ENCODE measurements at regions not wholly inside any gene's neighbourhood (a gene's known extent, or its start where the extent isn't known, plus 50 kb on each side); places are given as distances from the start of the nearest gene placed in this dataset.
A peak's percentile ranks its signal among the peaks of the same experiment; 100 is the strongest.
"Not testable (repeated sequence)": the region's sequence is repeated elsewhere in the genome, so short reads cannot be mapped to it uniquely, and the experiment has no call there.

DNA sequence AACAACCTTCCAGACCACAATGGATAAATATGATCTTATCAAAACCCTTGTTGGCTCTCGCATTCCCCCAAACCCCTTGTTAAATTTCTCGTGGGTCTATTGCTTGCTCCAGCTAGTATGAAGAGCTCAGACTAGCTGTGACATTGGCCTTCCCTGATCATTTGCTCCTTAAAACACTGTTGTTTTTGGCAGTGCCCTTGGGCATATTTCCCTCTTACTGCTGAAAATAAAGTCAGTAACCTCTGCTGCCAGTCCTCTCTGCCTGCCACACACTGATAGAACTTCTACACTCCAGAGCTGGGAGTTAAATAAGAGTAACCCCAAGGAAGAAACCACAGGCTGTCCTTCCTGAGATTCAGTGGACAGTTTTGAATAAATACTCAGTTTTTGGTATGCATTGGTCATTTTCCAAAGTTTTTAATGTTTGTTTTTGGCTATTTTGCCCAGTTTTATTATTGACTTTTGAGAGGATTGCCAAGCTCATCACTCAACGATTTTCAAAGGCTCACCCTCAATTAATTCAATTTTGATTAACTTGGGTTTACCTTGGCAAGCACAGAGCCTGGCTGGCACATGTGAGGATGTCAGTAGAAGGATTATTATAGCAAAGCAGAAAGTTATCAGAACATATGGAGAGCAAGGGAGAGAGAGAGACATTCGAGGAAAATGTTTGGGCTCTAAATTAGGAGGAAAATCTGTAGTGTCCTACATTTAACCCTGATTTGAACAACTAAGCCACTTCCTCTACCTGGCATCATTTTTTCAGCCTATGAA lies 84.3 kb upstream of the SYN3 start:
- DNase-seq (ENCODE audit: low read depth), result no peak
- TF ChIP-seq, protein P1, sequence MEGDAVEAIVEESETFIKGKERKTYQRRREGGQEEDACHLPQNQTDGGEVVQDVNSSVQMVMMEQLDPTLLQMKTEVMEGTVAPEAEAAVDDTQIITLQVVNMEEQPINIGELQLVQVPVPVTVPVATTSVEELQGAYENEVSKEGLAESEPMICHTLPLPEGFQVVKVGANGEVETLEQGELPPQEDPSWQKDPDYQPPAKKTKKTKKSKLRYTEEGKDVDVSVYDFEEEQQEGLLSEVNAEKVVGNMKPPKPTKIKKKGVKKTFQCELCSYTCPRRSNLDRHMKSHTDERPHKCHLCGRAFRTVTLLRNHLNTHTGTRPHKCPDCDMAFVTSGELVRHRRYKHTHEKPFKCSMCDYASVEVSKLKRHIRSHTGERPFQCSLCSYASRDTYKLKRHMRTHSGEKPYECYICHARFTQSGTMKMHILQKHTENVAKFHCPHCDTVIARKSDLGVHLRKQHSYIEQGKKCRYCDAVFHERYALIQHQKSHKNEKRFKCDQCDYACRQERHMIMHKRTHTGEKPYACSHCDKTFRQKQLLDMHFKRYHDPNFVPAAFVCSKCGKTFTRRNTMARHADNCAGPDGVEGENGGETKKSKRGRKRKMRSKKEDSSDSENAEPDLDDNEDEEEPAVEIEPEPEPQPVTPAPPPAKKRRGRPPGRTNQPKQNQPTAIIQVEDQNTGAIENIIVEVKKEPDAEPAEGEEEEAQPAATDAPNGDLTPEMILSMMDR (conservative IDR thresholded peaks at IDR 0.05; ENCODE audit: low read length), result no peak
- H3K4me3 ChIP-seq (ENCODE audit: low read length), result no peak overlapping the region

- TF ChIP-seq, protein P1 (conservative IDR thresholded peaks at IDR 0.05; ENCODE audit: low read length), result no peak
- DNase-seq (ENCODE audit: low read depth), result no peak
- no peak overlapping the region for H3K4me3 ChIP-seq (ENCODE audit: low read length)
Observed at GRCh38 chr22:33139937-33140336, 81.8 kb upstream of the SYN3 start.

- not testable (repeated sequence) for DNase-seq (ENCODE audit: low read depth); H3K4me3 ChIP-seq (ENCODE audit: low read length)
Observed at GRCh38 chr22:33138333-33138732, 80.2 kb upstream of the SYN3 start.

- DNase-seq (ENCODE audit: low read depth), result no peak
Observed at GRCh38 chr22:33130473-33130872, 72.3 kb upstream of the SYN3 start.

DNA sequence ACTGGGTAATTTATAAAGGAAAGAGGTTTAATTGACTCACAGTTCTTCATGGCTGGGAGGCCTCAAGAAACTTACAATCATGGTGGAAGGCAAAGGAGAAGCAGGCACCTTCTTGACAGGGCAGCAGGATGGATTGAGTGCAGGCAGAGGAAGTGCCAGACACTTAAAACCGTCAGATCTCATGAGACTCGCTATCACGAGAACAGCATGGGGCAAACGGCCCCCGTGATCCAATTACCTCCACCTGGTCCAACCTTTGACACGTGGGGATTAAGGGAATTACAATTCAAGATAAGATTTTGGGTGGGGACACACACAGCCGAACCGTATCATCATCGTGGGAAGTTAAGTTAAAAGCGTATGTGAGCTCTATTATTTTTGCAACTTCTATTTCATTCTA lies 71.4 kb upstream of the SYN3 start:
- TF ChIP-seq, protein P1 (conservative IDR thresholded peaks at IDR 0.05; ENCODE audit: low read length), result no peak
- no peak overlapping the region for H3K4me3 ChIP-seq (ENCODE audit: low read length)
- no peak for DNase-seq (ENCODE audit: low read depth)

More at GRCh38 chr22:33130473-33130872, 72.3 kb upstream of the SYN3 start:
- H3K4me3 ChIP-seq (ENCODE audit: low read length), result no peak overlapping the region
- TF ChIP-seq, protein P1 (conservative IDR thresholded peaks at IDR 0.05; ENCODE audit: low read length), result no peak

GRCh38 chr22:33126881-33127280 lies 68.7 kb upstream of the SYN3 start:
- peak; percentile 8 for DNase-seq (ENCODE audit: low read depth)
- no peak overlapping the region for H3K4me3 ChIP-seq (ENCODE audit: low read length)
- TF ChIP-seq, protein P1 (conservative IDR thresholded peaks at IDR 0.05; ENCODE audit: low read length), result peak; percentile 25

- H3K4me3 ChIP-seq (ENCODE audit: low read length), result no peak overlapping the region
- TF ChIP-seq, protein P1 (conservative IDR thresholded peaks at IDR 0.05; ENCODE audit: low read length), result no peak
- no peak for DNase-seq (ENCODE audit: low read depth)
Observed at GRCh38 chr22:33124471-33124870, 66.3 kb upstream of the SYN3 start.

DNA sequence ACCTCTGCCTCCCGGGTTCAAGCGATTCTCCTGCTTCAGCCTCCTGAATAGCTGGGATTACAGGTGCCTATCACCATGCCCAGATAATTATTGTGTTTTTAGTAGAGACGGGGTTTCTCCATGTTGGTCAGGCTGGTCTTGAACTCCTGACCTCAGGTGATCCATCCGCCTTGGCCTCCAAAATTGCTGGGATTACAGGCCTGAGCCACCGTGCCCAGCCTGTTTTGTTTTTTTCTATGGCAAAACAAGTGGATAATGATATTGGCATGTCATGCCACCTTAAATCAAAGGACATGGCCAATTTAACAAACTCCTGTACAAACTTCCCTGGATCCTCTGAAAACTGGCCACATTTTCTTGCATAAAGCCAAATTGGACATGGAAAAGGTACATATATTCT lies 64.3 kb upstream of the SYN3 start:
- not testable (repeated sequence) for H3K4me3 ChIP-seq (ENCODE audit: low read length)
- peak; percentile 4 for DNase-seq (ENCODE audit: low read depth)

Data from AG10803 (cell line).